ENCODE measurements at regions not wholly inside any gene's neighbourhood (a gene's known extent, or its start where the extent isn't known, plus 50 kb on each side); places are given as distances from the start of the nearest gene placed in this dataset.
A peak's percentile ranks its signal among the peaks of the same experiment; 100 is the strongest.

- no peak for TF ChIP-seq RBM22 (optimal IDR thresholded peaks at IDR 0.05; ENCODE audit: low read length)
- TF ChIP-seq CTCF (CRISPR knock-in tag; IDR thresholded peaks at IDR 0.05) = no peak
- no peak for TF ChIP-seq ZNF431 (CRISPR knock-in tag; IDR thresholded peaks at IDR 0.05; ENCODE audit: borderline replicate concordance, low read depth)
- TF ChIP-seq ATF3 (CRISPR knock-in tag; IDR thresholded peaks at IDR 0.05) = no peak
- TF ChIP-seq ATF2 (CRISPR knock-in tag; IDR thresholded peaks at IDR 0.05) = no peak
- TF ChIP-seq ZNF646 (CRISPR knock-in tag; IDR thresholded peaks at IDR 0.05) = peak; percentile 87
- TF ChIP-seq ZNF282 (IDR thresholded peaks at IDR 0.05; ENCODE audit: partially characterized antibody) = no peak
- no peak for TF ChIP-seq ETV5 (CRISPR knock-in tag; IDR thresholded peaks at IDR 0.05; ENCODE audit: borderline replicate concordance)
- TF ChIP-seq POLR2AphosphoS5 (IDR thresholded peaks at IDR 0.05; ENCODE audit: low read depth, low read length) = no peak
- no peak for TF ChIP-seq ATF7 (IDR thresholded peaks at IDR 0.05)
- no peak for TF ChIP-seq ATF7 (CRISPR knock-in tag; IDR thresholded peaks at IDR 0.05)
These were observed 211.4 kb downstream of the TFCP2L1 start for GRCh38 chr2:121073320-121074210.

All from HepG2 (cell line).